GM19351 (cell line): ENCODE measurements at regions not wholly inside any gene's neighbourhood (a gene's known extent, or its start where the extent isn't known, plus 50 kb on each side); places are given as distances from the start of the nearest gene placed in this dataset.
"Not testable (repeated sequence)": the region's sequence is repeated elsewhere in the genome, so short reads cannot be mapped to it uniquely, and the experiment has no call there.

Source experiments
- ATAC-seq: cut with Tn5 transposase; IDR thresholded peaks from one replicate; pipeline ENCODE4 v1.9.1; 2021; ENCODE audit warnings: mild to moderate bottlenecking, moderate library complexity; ENCODE audit not compliant: unreplicated experiment

DNA sequence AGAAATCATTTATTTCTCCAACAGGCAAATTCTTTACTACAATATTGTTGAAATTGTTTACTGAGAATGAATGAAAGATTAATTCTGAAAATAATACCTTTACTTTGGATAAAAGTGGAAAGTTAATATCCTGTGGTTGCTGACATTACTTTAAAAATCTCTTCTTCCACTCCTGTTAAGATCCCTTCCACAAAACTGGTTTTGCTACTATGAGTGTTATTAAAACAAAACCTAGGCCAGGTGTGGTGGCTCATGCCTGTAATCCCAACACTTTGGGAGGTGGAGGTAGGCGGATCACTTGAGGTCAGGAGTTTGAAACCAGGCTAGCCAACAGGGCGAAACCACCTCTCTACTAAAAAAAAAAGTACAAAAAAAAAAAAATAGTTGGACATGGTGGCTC lies 123.9 kb upstream of the CCDC150 start:
- ATAC-seq = no peak

DNA sequence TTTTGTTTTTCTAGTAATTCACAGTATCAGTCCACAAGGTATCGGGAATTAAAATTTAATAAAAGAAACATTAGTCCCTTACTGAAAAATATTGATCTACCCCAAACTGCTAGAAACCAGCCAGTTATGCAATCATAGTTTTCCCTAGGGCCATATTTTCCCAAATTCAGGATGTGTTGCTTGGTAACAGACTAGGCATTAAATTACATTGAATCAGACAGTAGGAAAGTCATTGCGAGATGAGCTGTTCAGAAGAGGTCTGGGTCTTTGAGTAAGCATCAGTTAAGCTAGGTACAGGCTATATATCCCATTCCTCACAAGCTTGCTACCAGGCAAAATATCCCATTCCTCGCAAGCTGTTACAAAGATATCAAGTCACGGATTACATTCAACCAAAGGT lies 123.0 kb upstream of the CCDC150 start:
- no peak for ATAC-seq

DNA sequence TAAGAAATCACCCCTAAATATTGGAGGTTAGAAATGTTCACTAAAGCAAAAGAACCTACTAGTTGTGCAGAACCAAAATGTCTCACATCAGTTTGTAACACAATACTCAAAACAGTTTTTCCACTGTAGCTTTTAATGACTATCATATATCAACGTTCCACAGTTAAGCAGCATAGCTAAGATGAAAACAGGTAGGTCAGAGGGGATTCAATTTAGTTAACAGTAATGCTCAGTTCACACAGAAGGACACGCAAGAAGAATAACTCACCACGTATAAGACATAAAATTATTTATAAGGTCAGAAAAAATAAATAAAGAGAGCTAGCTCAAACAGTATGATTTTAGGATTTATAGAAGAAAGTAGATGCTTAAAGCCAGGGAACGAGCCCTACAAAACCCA lies 118.9 kb upstream of the CCDC150 start:
- ATAC-seq = no peak

DNA sequence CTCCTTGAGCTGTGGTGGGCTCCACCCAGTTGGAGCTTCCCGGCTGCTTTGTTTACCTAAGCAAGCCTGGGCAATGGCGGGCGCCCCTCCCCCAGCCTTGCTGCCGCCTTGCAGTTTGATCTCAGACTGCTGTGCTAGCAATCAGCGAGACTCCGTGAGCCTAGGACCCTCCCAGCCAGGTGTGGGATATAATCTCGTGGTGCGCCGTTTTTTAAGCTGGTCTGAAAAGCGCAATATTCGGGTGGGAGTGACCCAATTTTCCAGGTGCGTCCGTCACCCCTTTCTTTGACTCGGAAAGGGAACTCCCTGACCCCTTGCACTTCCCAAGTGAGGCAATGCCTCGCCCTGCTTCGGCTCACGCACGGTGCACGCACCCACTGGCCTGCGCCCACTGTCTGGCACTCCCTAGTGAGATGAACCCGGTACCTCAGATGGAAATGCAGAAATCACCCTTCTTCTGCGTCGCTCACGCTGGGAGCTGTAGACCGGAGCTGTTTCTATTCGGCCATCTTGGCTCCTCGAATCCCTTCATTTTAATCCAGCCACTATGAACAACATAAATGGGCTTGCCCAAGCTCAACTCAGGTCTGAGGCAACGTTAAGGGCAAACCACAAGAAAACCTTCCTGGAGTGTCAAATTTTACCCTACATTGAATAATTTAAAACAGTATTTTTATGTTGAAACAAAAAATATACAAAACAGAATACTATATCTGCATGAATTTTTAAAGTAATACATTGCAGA lies 112.4 kb upstream of the CCDC150 start:
- ATAC-seq = not testable (repeated sequence)

DNA sequence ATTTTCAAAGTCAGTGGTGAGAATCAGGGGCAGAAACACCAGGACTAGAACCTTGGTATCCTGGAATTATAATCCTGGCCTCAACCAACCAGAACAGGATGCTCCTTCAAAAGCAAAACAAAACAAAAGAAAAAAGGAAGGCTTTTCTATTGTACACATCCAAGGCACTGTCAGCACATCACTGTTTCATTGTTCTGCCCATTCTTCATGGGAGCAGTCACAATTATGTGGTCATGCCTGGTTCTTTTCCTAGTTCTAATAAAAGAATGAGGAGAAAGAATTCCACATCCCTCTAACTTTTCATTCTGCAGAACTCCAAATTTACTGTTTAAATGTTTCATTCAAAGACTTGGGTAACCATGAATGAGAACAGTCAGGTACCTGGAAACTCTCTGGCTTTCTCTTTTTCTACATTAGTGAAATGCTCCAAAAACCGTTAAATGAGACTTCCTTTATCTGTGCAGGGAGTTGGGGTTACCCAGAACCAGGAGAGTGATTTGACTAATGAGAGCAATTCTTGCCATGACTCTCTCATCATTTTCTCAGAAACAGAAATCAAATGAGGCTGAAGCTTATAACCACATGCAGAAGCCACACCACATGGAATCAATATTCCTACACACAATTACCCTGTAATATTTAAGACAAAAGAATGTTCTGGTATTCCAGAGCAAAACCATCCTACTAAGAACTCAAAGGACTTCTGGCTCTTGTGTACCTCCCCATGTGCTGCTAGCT lies 110.9 kb upstream of the CCDC150 start:
- peak; percentile 36 for ATAC-seq

DNA sequence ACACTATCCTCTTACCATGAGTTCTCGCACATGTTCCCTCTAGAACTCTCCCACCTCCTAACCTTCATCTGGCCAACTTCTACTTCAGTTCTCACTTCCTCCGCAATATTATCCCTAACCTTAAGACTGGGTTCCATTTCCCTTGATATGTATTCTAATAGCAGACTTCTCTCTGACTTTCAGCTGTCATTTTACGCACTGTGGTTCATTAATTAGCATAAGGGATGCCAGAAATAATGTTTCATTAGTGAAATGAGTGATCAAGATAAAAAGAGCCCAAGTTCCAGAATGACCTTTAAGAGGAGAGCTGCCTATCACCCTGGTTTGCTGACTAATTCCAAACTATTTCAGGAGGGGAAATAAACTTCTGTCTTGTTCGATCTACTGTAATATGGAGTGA lies 108.6 kb upstream of the CCDC150 start:
- peak; percentile 72 for ATAC-seq

DNA sequence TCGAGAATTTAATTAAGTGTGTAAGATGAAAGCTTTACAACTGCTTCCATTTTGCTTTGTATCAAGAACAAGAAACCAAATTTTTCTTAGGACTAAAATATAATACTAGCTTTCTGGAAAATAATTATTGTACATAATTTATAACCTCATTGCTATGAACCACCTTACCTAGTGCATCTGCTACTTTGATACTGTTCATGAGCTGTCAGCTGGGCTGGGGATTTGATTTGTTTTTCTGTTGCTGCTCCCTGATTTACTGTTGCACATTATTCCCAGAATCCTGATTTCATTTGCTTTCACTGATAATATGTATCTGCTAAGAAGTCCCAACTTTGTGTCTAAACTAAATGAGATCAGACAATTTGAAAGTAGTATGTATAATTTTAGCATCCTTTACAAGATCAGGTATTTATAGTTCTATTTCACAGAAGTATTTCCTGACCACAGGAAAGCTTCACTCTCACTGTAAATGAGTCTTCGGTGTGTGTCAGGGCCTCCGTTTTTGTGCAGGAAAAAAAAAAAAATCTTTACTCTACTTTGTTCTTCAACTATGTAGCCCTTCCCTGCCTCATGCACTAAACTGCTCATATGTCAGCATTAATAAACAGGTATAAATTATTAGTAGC lies 105.6 kb upstream of the CCDC150 start:
- no peak for ATAC-seq

DNA sequence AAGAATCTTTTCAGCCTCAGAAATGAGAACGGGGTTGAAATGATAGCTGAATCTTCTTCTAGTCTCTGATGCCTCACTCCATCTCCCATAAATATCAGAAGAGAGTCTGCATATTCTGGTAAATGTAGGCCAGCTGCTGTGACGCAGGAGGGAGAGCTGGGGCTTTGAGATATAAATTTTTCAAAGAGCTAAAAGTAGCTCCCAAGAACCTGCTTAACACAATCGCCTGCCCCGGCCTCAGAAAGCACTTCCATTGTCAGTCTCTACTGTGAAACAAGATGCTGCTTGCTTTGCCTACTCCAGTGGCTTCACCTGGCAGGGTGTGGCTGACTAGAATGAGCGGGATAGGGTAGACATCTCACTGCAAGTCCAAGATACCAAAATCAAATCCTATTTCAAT lies 105.0 kb upstream of the CCDC150 start:
- no peak for ATAC-seq

DNA sequence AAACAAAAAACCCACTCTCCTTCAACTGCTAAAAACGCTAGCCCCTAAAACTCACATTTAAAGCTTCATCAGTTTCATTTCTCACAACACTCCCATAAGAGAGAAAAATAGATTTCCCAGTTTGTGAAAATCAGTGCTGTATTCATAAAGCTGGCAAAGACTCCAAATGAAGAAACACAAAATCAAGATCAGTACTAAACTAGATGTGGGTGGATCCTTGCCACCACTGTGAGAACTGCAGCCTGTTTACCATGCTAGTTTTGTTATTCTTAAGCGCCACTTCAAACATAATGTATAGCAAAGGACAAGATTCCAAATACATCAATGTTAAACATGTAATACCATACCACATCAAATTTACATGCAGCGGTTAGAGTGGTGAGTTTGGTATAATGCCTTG lies 104.5 kb upstream of the CCDC150 start:
- no peak for ATAC-seq

DNA sequence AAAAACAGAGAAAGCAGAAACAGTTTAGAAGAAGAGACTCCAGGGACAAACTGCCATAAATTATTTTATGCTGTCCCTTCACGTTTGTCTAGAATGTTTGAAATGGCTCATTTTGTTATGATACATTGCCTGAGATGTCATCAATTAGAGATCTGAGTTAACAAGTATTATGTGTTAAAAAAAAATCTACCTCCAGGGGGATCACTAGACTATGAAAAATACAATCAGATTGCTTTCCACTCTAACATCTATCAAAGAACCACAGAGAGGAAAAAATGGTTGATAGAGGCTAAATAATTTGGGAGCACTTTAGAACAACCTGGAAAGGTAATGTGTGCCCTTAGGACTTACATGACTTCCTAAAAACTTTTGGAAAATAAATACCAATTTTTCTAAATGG lies 103.8 kb upstream of the CCDC150 start:
- ATAC-seq = no peak

DNA sequence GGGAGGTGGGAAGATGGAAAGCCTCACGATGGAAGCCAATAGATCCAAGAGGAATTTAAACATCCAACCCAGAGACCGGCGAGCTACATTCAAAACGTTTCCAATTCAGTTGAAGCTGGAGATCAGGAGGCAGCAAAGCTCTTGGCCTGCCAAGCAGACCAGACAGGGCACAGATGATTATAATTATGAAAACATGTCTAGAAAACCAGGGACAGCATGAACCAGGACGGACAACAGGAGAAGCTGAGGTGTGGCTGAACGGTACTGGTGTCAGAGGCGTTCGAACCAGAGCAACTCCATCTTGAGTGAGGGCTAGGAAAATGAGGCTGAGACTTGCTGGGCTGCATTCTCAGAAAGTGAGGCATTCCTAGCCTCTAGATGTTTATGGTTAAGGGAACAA lies 102.2 kb upstream of the CCDC150 start:
- no peak for ATAC-seq

DNA sequence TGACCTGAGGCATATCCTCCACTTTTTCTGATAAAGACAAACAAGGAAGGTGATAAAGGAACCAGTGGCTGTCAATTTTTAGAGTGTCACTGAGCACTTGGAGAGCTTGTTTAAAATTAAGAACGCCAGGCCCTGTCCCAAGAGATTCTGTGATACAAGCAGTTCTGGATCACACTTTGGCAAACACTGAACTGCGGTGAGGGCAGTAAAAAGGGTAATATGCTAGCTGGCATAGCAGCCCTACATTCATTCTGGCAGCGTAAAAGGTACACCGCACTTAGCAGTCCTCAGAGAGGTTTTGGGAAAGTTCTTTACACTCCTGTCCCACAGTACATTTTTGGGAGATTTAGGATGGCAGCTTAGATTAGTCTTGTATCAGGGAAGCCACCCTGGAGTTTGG lies 101.3 kb upstream of the CCDC150 start:
- no peak for ATAC-seq

DNA sequence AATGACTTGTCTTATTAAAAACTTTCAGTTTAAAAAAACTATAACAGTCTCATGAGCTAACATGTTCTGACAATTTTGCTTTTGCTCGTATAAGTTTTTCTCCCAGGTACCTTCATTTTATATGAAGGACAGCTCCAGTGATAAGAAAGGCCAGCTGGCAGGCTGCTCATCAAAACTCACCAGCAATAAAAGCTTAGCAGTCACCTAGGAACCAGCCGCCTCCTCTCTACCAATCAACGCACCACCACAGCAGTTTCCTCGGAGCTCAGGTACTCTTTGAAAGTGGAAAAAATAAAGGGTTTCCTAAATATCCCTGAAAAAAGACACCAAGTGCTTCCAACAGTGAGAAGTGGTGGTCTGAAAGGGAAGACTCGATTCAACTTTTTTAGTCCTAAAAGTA lies 100.9 kb upstream of the CCDC150 start:
- no peak for ATAC-seq

DNA sequence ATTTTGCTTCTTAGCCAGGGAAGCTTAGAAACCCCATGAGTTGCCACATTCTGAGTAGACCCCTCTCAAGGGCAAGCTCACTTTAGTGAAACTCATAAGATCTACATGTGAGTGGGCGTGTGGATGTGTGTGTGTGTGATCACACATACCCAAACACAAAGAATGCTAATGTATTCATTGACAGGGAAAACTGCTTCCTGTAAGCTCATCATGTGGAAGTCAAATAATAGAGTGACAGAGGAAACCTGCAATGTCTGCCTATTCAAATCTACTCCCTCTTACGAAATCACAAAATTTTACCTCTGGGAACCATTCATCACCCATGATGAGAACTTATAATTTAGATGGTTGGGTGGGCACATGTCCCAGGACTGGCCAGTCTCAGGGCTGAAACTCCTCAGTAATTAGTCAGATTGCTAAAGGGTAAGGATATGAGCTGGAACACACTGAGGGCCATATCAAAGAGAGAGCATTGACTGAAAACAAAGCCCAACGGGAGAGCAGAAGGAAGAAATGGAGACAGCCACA lies 94.5 kb upstream of the CCDC150 start:
- no peak for ATAC-seq

DNA sequence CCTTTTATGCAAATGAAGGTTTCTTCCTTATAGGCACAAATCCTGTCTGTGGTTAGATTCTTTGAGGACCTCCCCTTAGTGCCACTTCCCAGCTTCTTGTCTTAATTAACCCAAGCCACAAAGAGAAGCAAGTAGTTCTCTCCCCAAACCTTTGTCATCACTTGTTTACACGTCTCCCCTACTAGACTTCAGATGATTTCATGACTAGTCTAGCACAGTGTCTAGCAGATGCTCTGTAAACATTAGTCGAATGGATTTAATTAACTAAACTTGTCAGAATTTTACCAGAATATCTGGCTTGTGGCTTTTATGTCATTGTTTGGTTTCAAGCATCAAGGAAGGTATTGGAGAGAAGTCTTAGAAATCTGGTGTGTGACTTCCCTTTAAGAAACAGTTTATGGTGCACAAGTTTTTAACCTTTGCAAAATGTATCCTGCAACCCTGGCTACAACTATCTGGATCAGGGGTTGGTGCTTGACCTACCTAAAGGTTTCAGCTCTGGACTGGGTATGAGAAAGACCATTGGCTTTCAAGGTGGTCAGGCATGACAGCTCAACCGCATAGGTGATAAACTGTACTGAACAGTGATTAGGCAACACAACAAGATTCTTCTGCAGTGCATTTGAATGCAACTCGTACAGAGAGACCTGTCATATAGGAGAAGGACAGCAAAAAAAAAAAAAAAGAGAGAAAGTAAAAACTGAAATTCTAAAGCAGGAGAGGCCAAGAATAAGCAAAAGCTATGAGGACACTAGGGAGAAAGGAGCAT lies 93.2 kb upstream of the CCDC150 start:
- peak; percentile 91 for ATAC-seq

DNA sequence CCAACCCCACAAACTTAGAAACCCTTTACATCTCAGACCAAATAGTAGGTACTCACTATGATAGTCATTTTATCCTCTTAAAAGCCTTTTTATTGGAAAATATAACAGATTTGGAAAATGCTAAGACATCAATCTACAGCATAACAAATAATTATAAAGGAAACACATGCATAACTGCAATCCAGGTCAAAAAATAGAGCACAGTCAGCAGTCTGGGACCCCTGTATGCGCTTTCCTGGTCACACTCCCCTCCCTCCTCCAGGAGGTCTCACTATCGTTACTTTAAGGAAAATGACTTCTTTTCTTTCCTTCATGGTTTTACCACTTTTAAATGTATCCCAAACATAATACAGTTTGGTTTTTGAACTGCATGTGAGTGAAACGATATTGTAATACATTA lies 90.5 kb upstream of the CCDC150 start:
- ATAC-seq = no peak

DNA sequence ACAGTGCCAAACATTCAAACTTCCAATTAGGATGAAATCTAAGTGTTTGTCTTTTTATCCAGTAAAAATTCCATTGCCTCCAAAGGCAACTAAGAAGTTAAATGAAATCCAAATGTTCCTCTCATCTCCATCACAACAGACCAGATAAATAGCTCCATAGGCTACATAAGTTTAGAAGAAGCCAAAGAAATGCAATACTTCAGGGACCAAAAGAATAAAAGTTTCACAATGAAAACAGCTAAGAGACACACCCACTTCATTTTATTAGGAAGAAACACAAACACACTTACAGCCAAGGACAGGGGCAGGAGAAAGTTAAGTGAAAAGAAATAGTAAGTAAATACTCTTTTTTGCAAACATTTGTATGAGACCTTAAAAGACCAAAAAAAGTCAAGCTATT lies 88.5 kb upstream of the CCDC150 start:
- no peak for ATAC-seq

DNA sequence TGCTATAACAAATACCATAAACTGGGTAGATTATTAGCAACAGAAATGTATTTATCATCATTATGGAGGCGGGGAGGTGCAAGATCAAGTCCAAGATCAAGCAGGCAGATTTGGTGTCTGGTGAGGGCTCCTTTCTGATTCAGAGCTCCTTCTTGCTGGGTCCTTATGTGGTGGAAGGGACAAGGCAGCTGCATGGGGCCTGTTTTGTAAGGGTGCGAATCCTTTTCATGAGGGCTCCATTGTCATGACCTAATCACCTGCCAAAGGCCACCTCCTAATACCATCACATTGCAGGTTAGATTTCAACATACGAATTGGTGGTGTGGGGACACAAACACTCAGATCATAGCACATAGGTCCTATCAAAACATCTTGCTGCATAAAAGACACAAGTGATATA lies 84.4 kb upstream of the CCDC150 start:
- ATAC-seq = no peak

DNA sequence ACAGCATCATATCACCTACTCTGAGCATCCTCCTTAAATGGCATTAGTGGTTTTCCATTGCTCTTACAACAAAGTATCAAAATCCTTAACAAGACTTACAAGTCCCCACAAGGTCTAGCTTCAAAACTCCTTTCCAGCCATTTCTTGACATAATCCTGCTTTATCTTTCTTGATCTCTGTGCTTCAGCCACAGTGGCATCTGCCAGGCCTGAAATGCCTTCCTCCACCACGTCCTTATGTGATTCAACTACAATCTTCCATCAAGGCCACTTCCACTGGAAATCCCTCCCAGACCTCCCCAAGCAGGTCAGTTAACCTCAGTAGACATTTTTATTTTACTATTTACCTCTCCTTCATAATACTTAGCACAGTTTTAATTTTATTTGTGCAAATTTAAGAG lies 83.8 kb upstream of the CCDC150 start:
- no peak for ATAC-seq

DNA sequence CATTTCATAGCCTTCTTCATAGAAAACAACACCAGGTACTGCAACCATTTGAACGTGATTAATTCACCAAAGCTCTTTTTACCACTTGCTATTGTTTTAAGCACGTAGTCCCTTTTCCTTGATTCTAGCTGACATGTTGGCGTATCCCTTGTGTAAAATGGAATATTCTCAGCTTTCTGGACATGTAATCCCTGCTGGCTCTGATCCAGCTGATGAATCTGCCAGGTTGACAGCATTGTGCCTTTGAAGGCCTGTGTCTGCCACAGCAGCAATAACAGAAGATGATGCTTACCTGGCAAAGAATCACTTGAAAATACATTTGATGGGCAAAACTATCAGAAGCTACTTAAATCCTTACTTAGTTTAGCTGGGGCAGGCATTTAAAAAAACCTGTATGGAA lies 81.0 kb upstream of the CCDC150 start:
- ATAC-seq = no peak

DNA sequence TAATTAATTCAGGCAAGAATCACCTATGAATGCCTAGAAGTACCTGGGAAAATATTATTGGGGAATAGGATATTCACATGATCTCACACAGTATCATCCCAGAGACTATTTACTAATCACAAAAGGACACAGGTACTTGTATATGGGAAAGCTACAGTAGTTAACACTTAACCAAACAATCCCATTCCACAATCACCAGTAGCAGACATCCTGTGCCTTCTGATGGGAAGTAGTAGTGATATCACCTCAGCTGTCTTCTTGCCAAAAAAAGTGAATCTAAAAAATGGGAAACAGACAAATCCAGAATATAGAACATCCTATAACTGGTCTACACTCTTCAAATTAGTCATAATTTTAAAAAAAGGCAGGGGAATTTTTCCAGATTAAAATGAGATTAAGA lies 75.6 kb upstream of the CCDC150 start:
- ATAC-seq = no peak
